Esophagus muscularis mucosa (tissue), 4 donors: ENCODE measurements at regions not wholly inside any gene's neighbourhood (a gene's known extent, or its start where the extent isn't known, plus 50 kb on each side); places are given as distances from the start of the nearest gene placed in this dataset.

Experiments used
- DNase-seq: peaks from one replicate; pipeline ENCODE4 v3.0.0-alpha.2; 2017; ENCODE audit errors: extremely low spot score
- H3K27ac ChIP-seq, 4 donors: fragments of 200-600 bp; sonication (generic); replicated peaks in 1 of 4; 1 replicate in 3 of 4; 2 replicates in 1 of 4; pipeline ENCODE4 v1.5.1; 2016 to 2019; ENCODE audit warnings: mild to moderate bottlenecking in 1 of 4
- H3K27me3 ChIP-seq, 4 donors: fragments of 200-600 bp; sonication (generic); one replicate each; pipeline versions ENCODE4 v1.5.1 to v1.6.0; 2016 to 2019
- H3K36me3 ChIP-seq, 4 donors: fragments of 200-600 bp; sonication (generic); one replicate each; pipeline ENCODE4 v1.5.1; 2016 to 2019
- H3K4me1 ChIP-seq, 4 donors: fragments of 200-600 bp; sonication (generic); one replicate each; pipeline ENCODE4 v1.5.1; 2016 to 2019
- H3K4me3 ChIP-seq, 4 donors: fragments of 200-600 bp; sonication (generic); 1 replicate in 2 of 4; 2 replicates in 2 of 4; pipeline ENCODE4 v1.5.1; 2016 to 2019; ENCODE audit warnings: mild to moderate bottlenecking in 4 of 4, moderate library complexity in 1 of 4
- H3K9me3 ChIP-seq, 4 donors: fragments of 200-600 bp; sonication (generic); 1 replicate in 3 of 4; 2 replicates in 1 of 4; pipeline ENCODE4 v1.5.1; 2016 to 2019
- EP300 ChIP-seq: sonication (generic); formaldehyde crosslinking; IDR thresholded peaks from one replicate; pipeline ENCODE4 v1.6.1; 2017; ENCODE audit warnings: antibody characterized with exemption
- POLR2A ChIP-seq: fragments of 450-650 bp; IDR thresholded peaks from one replicate; pipeline ENCODE4 v1.6.1; 2017; ENCODE audit warnings: antibody characterized with exemption, moderate library complexity, mild to moderate bottlenecking, low read depth
- POLR2AphosphoS5 ChIP-seq, 2 donors: sonication (generic); formaldehyde crosslinking; IDR thresholded peaks; one replicate each; pipeline ENCODE4 v1.6.1; 2017; ENCODE audit warnings: antibody characterized with exemption in 2 of 2
- WGBS: methylation state at CpG from one replicate; pipeline ENCODE4 v1.1.5; 2018; 5-methylcytosine and 5-hydroxymethylcytosine counted together
- intact Hi-C: fragments of 100-400 bp; cut with DNase I; formaldehyde crosslinking; loops from one replicate; pipeline ENCODE4 v1.15.1; 2023
- TF ChIP-seq, protein P1 (sequence below), 3 experiments: fragments of 200-600 bp in 2 of 3; fragments of 450-650 bp in 1 of 3; sonication (generic) in 2 of 3; IDR thresholded peaks; one replicate each; pipeline ENCODE4 v1.5.1; 2017 to 2019; ENCODE audit warnings: antibody characterized with exemption in 3 of 3, mild to moderate bottlenecking in 2 of 3, moderate library complexity in 1 of 3

GRCh38 chr10:6823770-6824169, 243.7 kb upstream of the PRKCQ start:
- intact Hi-C loops = no loop called here
- 45% methylated on average over 1 of the region's 1 CpG for WGBS
- DNase-seq = no peak
- H3K9me3 ChIP-seq = no peaks in the 10 kb centered on the region
- H3K4me3 ChIP-seq = no peak overlapping the region
- no peak for TF ChIP-seq POLR2AphosphoS5 (IDR thresholded peaks at IDR 0.05)
- no peak for TF ChIP-seq POLR2A
- TF ChIP-seq, protein P1, sequence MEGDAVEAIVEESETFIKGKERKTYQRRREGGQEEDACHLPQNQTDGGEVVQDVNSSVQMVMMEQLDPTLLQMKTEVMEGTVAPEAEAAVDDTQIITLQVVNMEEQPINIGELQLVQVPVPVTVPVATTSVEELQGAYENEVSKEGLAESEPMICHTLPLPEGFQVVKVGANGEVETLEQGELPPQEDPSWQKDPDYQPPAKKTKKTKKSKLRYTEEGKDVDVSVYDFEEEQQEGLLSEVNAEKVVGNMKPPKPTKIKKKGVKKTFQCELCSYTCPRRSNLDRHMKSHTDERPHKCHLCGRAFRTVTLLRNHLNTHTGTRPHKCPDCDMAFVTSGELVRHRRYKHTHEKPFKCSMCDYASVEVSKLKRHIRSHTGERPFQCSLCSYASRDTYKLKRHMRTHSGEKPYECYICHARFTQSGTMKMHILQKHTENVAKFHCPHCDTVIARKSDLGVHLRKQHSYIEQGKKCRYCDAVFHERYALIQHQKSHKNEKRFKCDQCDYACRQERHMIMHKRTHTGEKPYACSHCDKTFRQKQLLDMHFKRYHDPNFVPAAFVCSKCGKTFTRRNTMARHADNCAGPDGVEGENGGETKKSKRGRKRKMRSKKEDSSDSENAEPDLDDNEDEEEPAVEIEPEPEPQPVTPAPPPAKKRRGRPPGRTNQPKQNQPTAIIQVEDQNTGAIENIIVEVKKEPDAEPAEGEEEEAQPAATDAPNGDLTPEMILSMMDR (IDR thresholded peaks at IDR 0.05) = no peak
- no peak for TF ChIP-seq EP300
- no peak overlapping the region for H3K27ac ChIP-seq
- H3K36me3 ChIP-seq = no peaks in the 10 kb centered on the region
- no peaks in the 10 kb centered on the region for H3K4me1 ChIP-seq
- no peaks in the 10 kb centered on the region for H3K27me3 ChIP-seq

GRCh38 chr10:6819301-6819700, 239.2 kb upstream of the PRKCQ start:
- Histone ChIP-seq H3K9me3 (no peaks in the 10 kb centered on the region), H3K4me1 (no peaks in the 10 kb centered on the region), H3K27me3 (no peaks in the 10 kb centered on the region), H3K27ac (no peak overlapping the region), H3K4me3 (no peak overlapping the region), H3K36me3 (no peaks in the 10 kb centered on the region)
- 71% methylated on average over 10 of the region's 10 CpGs for WGBS
- intact Hi-C loops = no loop called here
- TF ChIP-seq, protein P1 (IDR thresholded peaks at IDR 0.05) = no peak
- DNase-seq = no peak

DNA sequence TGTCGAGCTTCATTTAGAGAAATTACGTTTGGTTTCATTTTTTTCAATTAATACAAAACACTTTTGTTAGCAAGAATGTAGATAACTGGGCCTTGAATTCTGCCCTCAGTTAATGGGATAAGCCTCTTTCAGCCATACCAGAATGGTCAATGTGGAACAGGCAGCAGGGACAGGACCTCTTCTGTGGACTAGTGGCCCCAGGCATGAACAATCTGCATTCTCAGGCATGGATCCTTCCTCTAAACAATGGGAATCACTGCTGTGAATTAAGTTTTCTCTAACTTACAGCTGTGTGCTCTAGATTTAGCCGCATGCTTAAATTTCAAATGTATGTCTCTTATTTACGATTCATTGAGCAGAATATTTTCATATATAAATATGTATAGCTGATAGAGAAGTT, 237.7 kb upstream of the PRKCQ start:
- H3K27ac ChIP-seq = no peak overlapping the region
- TF ChIP-seq POLR2AphosphoS5 (IDR thresholded peaks at IDR 0.05) (no peak), POLR2A (no peak), EP300 (no peak)
- TF ChIP-seq, protein P1 (IDR thresholded peaks at IDR 0.05) = no peak
- H3K27me3 ChIP-seq = no peaks in the 10 kb centered on the region
- H3K36me3 ChIP-seq = no peaks in the 10 kb centered on the region
- DNase-seq = no peak
- H3K9me3 ChIP-seq = no peaks in the 10 kb centered on the region
- WGBS = 88% methylated on average over 4 of the region's 4 CpGs
- intact Hi-C loops = no loop called here
- H3K4me1 ChIP-seq = no peaks in the 10 kb centered on the region
- no peak overlapping the region for H3K4me3 ChIP-seq

DNA sequence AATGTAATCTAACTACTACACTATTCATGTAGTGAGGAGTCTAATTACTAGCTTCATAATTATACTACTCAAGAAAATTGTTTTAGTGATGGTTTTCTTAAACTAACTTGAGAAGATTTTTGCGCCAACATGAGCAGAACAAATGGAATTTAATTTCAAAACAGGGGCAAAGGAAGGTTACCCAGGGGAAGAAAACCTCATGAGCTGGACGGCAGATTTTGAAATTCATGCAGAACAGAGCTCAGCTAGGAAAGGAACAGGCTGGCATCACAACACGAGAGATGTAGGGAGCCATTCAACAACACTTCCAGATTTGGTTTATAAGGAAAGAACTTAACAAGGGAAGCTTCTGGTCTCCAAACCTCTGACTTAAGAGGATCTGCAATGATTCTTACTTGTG, 235.3 kb upstream of the PRKCQ start:
- Histone ChIP-seq H3K9me3 (no peaks in the 10 kb centered on the region), H3K4me3 (no peak overlapping the region), H3K27ac (no peak overlapping the region), H3K27me3 (no peaks in the 10 kb centered on the region), H3K4me1 (no peaks in the 10 kb centered on the region), H3K36me3 (no peaks in the 10 kb centered on the region)
- TF ChIP-seq EP300 = no peak
- TF ChIP-seq, protein P1 (IDR thresholded peaks at IDR 0.05) = no peak
- no peak for TF ChIP-seq POLR2A
- no peak for TF ChIP-seq POLR2AphosphoS5 (IDR thresholded peaks at IDR 0.05)
- DNase-seq = no peak
- 74% methylated on average over 3 of the region's 3 CpGs for WGBS
- intact Hi-C loops = no loop called here

- H3K27me3 ChIP-seq = no peaks in the 10 kb centered on the region
- no peak for DNase-seq
- 46% methylated on average over 2 of the region's 2 CpGs for WGBS
- no peak overlapping the region for H3K4me3 ChIP-seq
- H3K36me3 ChIP-seq = no peaks in the 10 kb centered on the region
- TF ChIP-seq POLR2AphosphoS5 (IDR thresholded peaks at IDR 0.05) (no peak), POLR2A (no peak), EP300 (no peak)
- TF ChIP-seq, protein P1 (IDR thresholded peaks at IDR 0.05) = no peak
- no peak overlapping the region for H3K27ac ChIP-seq
- no peaks in the 10 kb centered on the region for H3K4me1 ChIP-seq
- peaks cover 0 to 3% (median 0%) of the 10 kb centered on the region in 4 donors for H3K9me3 ChIP-seq
- intact Hi-C loops = no loop called here
Observed at GRCh38 chr10:6813856-6814255, 233.8 kb upstream of the PRKCQ start.
